Coronary artery (tissue), 2 donors: ENCODE measurements at regions not wholly inside any gene's neighbourhood (a gene's known extent, or its start where the extent isn't known, plus 50 kb on each side); places are given as distances from the start of the nearest gene placed in this dataset.
"Not testable (repeated sequence)": the region's sequence is repeated elsewhere in the genome, so short reads cannot be mapped to it uniquely, and the experiment has no call there.

Experiments used
- DNase-seq: peaks from one replicate; pipeline ENCODE4 v3.0.0-alpha.2; 2017; ENCODE audit warnings: low spot score
- H3K27ac ChIP-seq, 2 donors: fragments of 200-600 bp; sonication (generic); one replicate each; pipeline ENCODE4 v1.5.1; 2016 to 2019
- H3K4me3 ChIP-seq: fragments of 200-600 bp; sonication (generic); 2 replicates; pipeline ENCODE4 v1.5.1; 2016; ENCODE audit warnings: mild to moderate bottlenecking, moderate library complexity

- not testable (repeated sequence) for H3K4me3 ChIP-seq, H3K27ac ChIP-seq, DNase-seq
Observed at GRCh38 chr16:18161224-18161623, 175.3 kb downstream of the NPIPA8 start.

- not testable (repeated sequence) for H3K27ac ChIP-seq, DNase-seq, H3K4me3 ChIP-seq
Observed at GRCh38 chr16:18159185-18159584, 177.4 kb downstream of the NPIPA8 start.

- not testable (repeated sequence) for DNase-seq, H3K4me3 ChIP-seq, H3K27ac ChIP-seq
Observed at GRCh38 chr16:18157854-18158253, 178.7 kb downstream of the NPIPA8 start.

GRCh38 chr16:18152832-18153231 is 183.7 kb downstream of the NPIPA8 start:
- not testable (repeated sequence) for H3K4me3 ChIP-seq, H3K27ac ChIP-seq, DNase-seq

GRCh38 chr16:18148132-18148531 is 188.4 kb downstream of the NPIPA8 start:
- H3K4me3 ChIP-seq, H3K27ac ChIP-seq, DNase-seq: not testable (repeated sequence)

GRCh38 chr16:18146601-18147142 is 189.9 kb downstream of the NPIPA8 start:
- not testable (repeated sequence) for H3K4me3 ChIP-seq, H3K27ac ChIP-seq, DNase-seq

- not testable (repeated sequence) for H3K4me3 ChIP-seq, DNase-seq, H3K27ac ChIP-seq
Observed at GRCh38 chr16:18142066-18142465, 194.5 kb downstream of the NPIPA8 start.

- DNase-seq, H3K27ac ChIP-seq, H3K4me3 ChIP-seq: not testable (repeated sequence)
Observed at GRCh38 chr16:18136288-18136687, 200.2 kb downstream of the NPIPA8 start.

- H3K4me3 ChIP-seq, H3K27ac ChIP-seq, DNase-seq: not testable (repeated sequence)
Observed at GRCh38 chr16:18135024-18135423, 201.5 kb downstream of the NPIPA8 start.

GRCh38 chr16:18131587-18131986 is 204.9 kb downstream of the NPIPA8 start:
- not testable (repeated sequence) for H3K4me3 ChIP-seq, DNase-seq, H3K27ac ChIP-seq

GRCh38 chr16:18130478-18131120 is 205.9 kb downstream of the NPIPA8 start:
- H3K4me3 ChIP-seq, DNase-seq, H3K27ac ChIP-seq: not testable (repeated sequence)

- H3K4me3 ChIP-seq, H3K27ac ChIP-seq, DNase-seq: not testable (repeated sequence)
Observed at GRCh38 chr16:18127033-18127432, 209.5 kb downstream of the NPIPA8 start.

- H3K4me3 ChIP-seq, DNase-seq, H3K27ac ChIP-seq: not testable (repeated sequence)
Observed at GRCh38 chr16:18119092-18119491, 217.4 kb downstream of the NPIPA8 start.

GRCh38 chr16:18118684-18119083 is 217.9 kb downstream of the NPIPA8 start:
- not testable (repeated sequence) for H3K4me3 ChIP-seq, DNase-seq, H3K27ac ChIP-seq

- DNase-seq, H3K27ac ChIP-seq: not testable (repeated sequence)
Observed at GRCh38 chr16:18118071-18118470, 218.5 kb downstream of the NPIPA8 start.

GRCh38 chr16:18104412-18104811 is 232.1 kb downstream of the NPIPA8 start:
- H3K27ac ChIP-seq, H3K4me3 ChIP-seq, DNase-seq: not testable (repeated sequence)

More at GRCh38 chr16:18118071-18118470, 218.5 kb downstream of the NPIPA8 start:
- not testable (repeated sequence) for H3K4me3 ChIP-seq

GRCh38 chr16:18101077-18101476 is 235.5 kb downstream of the NPIPA8 start:
- H3K4me3 ChIP-seq, DNase-seq: not testable (repeated sequence)

GRCh38 chr16:18092605-18093004 is 243.9 kb downstream of the NPIPA8 start:
- H3K27ac ChIP-seq, DNase-seq, H3K4me3 ChIP-seq: not testable (repeated sequence)

More at GRCh38 chr16:18101077-18101476, 235.5 kb downstream of the NPIPA8 start:
- H3K27ac ChIP-seq: not testable (repeated sequence)

- not testable (repeated sequence) for H3K4me3 ChIP-seq, DNase-seq, H3K27ac ChIP-seq
Observed at GRCh38 chr16:18080658-18081363, 255.7 kb downstream of the NPIPA8 start.

GRCh38 chr16:18077910-18078309 is 258.6 kb downstream of the NPIPA8 start:
- H3K4me3 ChIP-seq, DNase-seq, H3K27ac ChIP-seq: not testable (repeated sequence)
